HG03378 (cell line): ENCODE measurements at regions not wholly inside any gene's neighbourhood (a gene's known extent, or its start where the extent isn't known, plus 50 kb on each side); places are given as distances from the start of the nearest gene placed in this dataset.
"Not testable (repeated sequence)": the region's sequence is repeated elsewhere in the genome, so short reads cannot be mapped to it uniquely, and the experiment has no call there.

Experiments
- ATAC-seq: cut with Tn5 transposase; IDR thresholded peaks from one replicate; pipeline ENCODE4 v1.9.1; 2021; ENCODE audit warnings: mild to moderate bottlenecking, moderate library complexity; ENCODE audit not compliant: unreplicated experiment

GRCh38 chr12:75630091-75630490 is 118.7 kb upstream of the KRR1 start:
- no peak for ATAC-seq

DNA sequence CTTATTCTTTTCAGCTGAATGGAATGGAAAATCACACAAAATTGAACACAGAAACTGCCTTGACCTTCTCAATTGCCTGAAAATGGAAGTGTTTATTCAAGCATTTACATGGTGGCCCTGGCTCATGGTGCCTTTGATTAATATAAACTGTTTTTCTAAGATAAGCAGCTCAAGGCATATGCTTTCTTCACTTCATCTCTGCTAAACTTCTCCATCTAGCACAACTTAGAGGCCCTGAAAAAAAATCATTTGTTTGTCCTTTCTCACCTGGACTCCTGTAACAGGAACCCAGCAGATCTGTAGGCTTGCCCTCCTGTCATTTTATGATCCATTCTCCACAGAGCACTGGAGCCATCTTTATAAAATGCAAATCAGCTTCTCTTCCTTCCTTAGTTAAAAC is 117.5 kb upstream of the KRR1 start:
- no peak for ATAC-seq

GRCh38 chr12:75628511-75628910 is 117.1 kb upstream of the KRR1 start:
- ATAC-seq: no peak

DNA sequence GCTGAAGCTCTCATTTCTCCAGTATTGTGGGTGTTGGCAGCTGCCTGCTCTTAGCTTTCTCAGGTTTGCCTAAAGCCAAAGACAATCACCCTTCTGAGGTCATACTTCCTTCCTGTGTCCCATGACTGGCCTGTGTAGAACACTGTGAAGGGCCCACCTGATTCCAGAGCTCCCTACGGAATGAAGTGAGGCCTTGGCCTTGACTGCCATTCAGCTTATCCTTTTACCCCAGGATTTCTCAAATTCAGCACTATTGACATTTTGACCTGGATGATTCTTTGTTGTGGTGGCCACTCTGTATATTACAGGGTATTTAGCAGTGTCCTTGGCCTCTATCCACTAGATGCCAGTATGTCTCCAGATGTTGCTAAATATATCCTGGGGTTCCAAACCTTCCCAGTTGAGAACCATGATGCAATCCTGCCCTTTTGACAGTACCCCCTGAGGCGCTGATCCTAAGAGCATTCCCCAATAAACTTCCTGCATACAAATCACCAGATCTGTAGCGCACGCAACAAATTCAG is 112.3 kb upstream of the KRR1 start:
- no peak for ATAC-seq

GRCh38 chr12:75622492-75622891 is 111.1 kb upstream of the KRR1 start:
- ATAC-seq: no peak

DNA sequence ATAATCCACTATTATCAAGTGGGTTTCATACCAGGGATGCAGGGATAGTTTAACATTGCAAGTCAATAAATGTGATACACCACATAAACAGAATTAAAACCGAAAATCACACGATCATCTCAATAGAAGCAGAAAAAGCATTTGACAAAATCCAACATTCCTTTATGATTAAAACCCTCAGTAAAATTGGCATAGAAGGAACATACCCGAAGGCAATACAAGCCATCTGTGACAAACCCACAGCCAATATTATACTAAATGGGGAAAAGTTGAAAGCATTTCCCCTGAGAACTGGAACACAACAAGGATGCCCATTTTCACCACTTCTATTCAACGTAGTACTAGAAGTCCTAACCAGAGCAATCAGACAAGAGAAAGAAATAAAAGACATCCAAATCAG is 103.0 kb upstream of the KRR1 start:
- not testable (repeated sequence) for ATAC-seq

DNA sequence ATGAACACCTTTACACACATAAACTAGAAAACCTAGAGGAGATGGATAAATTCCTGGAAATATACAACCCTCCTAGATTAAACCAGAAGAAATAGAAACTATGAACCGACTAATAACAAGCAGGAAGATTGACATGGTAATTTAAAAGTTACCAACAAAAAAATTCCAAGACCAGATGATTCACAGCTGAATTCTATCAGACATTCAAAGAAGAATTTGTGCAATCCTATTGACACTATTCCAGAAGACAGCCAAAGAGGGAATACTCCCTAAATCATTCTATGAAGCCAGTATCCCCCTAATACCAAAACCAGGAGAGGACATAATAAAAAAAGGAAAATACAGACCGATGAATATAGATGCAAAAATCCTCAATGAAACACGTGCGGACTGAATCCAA is 102.6 kb upstream of the KRR1 start:
- no peak for ATAC-seq

- no peak for ATAC-seq
Measured at GRCh38 chr12:75611041-75611440, 99.6 kb upstream of the KRR1 start.

DNA sequence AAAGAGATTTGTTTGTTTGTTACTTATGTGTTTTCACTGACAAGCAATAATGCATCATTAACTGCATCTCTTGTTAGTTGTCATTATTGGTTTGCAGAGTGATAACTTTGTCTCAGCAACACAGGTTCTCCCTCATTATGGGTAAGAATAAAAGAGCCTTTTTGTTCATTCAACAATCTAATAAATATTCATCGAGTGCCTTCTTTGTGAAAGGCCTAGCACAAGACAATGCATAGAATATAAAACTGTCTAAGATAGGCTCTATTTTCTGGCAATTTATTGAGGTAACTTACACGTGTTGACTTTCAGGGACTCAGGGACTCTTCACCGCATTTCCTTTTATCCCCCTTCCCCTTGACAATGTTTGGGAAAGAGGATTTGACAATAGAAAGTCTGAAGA is 95.5 kb upstream of the KRR1 start:
- no peak for ATAC-seq

DNA sequence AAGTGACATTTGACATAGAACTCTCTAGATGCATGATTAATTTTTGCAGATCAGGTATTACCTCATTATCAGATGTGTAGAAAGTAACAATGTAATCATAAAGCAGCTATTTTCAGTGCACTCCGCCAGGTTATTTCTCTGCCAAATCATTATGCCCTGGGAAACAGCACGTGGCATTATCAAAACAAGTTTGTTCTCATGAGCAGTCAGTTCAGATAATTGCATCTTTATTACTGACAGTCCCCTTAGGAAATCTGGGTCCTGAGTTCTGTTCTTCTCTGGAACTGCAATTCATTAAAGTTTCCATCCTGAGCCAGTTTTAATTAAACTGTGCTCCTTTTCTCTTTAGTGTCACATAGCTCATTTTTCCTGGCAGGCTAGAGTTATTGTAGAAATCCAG is 94.7 kb upstream of the KRR1 start:
- no peak for ATAC-seq

GRCh38 chr12:75603475-75603874 is 92.1 kb upstream of the KRR1 start:
- ATAC-seq: no peak

DNA sequence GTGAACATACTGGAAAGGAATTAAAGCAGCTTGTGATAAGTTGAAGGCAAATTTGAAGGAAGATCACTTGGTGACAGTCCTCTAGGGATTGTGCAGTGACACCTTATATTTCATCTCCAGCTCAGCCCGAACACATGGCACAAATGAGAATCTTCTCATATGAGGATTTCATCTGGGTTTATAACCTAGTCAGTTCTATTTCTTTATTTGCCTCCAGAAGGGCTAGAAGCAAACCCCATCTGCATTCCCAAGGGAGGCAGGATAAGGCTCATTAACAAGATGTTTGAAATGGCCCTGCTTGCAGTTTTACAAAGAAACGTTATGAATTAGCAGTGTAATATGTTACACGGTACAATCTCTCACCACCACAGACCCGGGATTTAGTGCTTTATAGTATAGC is 90.7 kb upstream of the KRR1 start:
- no peak for ATAC-seq

DNA sequence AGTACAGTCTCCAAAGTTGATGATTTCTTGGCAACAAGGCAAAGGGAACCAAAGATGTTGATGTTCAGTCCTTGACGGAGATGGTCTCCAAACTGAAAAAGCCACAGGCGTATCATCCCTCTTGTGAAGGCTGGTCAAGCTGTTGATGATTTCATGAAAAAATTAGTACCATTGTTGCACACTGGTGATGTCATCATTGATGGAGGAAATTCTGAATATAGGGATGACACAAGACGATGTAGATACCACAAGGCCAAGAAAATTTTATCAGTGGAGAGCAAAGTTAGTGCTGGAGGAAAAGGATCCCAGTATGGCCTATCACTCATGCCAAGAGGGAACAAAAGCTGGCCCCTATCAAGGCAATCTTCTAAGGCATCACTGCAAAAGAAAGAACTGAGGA is 88.7 kb upstream of the KRR1 start:
- ATAC-seq: no peak

DNA sequence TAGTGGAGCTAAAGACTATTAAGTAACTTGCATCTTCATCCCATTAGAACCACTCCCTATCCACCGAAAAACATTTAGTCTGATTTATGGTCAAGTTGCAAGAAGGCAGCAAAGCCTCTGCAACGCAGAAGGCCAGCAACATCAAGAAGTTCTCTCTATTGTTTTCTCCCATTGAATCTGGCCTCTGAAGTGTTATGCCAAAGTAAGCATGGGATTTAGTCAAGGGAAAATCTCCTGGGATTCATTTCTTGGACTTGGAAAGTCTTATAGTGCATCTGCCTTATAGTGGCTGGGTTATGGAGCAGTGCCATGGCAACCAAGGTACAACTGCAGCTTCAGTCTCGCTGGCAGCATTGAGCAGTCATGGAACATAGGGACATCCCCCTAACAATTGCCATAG is 87.7 kb upstream of the KRR1 start:
- ATAC-seq: no peak

GRCh38 chr12:75596406-75596805 is 85.0 kb upstream of the KRR1 start:
- ATAC-seq: no peak

GRCh38 chr12:75592638-75593335 is 81.4 kb upstream of the KRR1 start:
- no peak for ATAC-seq

DNA sequence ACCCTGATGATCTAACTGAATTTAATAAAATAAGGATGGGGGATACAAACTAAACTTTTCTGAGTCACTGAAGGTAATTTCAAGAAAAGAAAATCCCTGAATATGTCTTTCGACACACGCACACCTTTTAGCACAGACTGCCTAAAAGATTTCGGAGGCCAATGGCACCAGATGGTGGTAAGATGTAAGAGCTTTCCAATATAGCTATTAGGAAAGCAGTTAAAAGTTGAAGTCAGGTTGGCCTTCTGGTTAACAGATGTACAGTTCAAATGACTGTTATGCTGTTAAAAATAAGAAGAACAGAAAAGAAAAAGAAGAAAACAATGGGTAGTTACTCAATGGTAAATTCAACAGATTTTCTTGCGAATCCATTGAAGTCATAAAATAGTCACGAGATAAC is 80.7 kb upstream of the KRR1 start:
- ATAC-seq: no peak

DNA sequence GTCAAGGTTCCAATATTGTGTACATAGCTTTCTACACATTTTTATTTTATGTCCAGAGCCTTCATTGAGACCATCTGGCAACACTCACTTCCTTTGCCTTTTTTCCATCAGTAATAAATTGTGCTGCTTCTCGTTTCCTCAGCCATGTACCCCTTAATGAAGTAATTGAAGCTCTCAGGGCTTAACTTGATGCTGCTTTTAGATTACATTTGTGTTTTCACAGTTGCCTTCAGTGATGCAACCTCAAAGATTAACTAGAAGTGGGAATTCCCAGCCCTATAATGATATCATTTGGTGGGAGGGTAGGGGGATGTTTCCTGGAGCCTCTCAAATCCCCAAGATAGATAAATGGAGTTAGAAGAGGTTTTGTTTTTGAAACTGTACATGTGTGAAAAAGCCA is 80.2 kb upstream of the KRR1 start:
- ATAC-seq: no peak

- no peak for ATAC-seq
Measured at GRCh38 chr12:75589801-75590200, 78.4 kb upstream of the KRR1 start.

DNA sequence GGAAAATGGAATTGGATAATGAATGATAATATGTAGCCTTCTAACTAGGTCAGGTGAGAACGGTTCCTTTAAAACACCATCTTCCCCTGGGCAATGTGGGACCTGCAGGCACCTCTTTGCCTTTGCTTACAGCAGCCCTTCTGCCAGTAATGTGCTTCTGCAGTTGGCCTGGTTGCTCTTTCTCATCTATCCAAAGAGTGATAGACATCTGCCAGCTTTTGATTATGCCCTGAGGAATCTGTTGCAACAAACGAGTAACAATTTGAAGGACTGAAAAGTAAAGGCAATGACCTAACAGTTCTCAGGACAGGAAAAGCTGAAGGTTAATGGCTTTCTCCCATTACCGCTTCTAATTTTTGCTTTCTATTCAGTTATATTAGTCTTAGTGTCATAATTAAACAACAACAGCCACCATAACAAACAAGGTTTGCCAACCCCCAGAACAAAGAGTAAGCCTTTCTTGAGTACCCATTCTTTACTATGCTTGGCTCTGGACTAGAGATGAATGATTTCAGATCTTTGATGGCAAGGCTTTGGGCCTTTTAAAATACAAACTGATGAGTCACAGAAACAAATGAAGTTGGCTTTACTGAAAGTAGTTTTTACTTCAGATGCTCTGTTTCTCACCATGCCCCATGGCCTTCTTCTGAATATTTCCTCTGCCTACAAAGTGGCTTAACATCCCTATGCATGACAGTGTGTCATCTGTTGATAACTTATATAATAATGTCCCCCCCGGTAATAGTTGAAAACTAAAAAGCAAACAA is 76.1 kb upstream of the KRR1 start:
- no peak for ATAC-seq

- no peak for ATAC-seq
Measured at GRCh38 chr12:75585330-75585729, 73.9 kb upstream of the KRR1 start.

DNA sequence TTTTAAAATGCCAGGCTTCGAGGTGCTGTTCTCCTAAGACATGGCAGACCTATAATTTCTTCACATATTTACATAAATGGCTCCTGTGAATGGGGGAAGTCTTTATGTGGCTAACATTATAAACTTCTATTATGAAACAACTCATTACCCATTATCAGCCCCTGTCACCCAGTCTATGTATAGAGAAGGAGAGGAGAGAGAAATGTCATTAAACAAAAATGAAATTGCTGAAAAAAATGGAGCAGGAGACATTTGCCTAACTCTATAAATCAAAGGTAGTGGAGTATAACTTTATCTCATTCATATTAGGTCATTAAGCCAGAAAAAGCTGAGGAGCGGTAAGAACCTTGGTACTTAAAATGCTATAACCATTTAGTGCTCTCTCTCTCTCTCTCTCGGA is 71.9 kb upstream of the KRR1 start:
- ATAC-seq: no peak
